NCI-H1048 (cell line): ENCODE measurements at regions not wholly inside any gene's neighbourhood (a gene's known extent, or its start where the extent isn't known, plus 50 kb on each side); places are given as distances from the start of the nearest gene placed in this dataset.

Experiments used
- DNase-seq: peaks from one replicate; lab custom pipeline; 2025; lab: John Stamatoyannopoulos, UW

GRCh38 chr15:94535298-94536048, 304.1 kb downstream of the MCTP2 start:
- DNase-seq = no peak

DNA sequence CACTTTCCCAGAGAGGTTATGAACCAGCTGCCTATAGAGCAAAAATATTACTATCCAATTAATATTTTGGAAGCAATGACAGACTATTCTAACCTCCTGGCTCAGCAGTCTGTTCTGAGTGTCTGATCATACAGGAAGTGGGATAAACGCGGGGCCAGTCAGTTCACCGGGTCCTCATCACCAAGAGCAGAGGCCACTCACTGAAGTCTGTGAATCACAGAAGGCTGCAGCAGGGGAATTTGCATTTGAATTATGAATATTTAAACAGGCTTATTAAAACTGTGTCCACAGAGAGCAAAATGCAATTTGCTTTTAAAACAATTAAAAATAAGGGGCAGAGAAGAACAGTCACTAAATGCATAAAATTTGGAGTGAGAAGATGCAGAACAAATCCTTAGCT, 305.2 kb downstream of the MCTP2 start:
- DNase-seq = no peak

DNA sequence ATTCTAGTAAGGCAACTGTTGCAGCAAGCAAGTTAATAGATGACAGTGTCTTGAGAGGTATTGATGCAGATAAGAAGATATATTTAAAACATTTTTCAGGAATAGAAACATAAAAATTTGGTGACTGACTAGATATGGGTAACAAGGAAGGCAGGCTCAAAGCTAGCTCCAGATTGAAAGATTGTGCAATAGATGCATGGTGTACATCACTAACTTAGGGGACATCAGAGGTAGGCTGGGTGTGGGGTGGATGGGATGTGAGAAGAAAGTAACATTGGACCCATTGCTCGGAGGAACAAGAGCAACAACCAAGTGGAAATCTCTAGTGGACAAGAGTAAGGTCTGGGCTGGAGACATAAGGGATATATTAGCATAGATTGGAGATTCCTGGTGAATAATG, 306.9 kb downstream of the MCTP2 start:
- no peak for DNase-seq

DNA sequence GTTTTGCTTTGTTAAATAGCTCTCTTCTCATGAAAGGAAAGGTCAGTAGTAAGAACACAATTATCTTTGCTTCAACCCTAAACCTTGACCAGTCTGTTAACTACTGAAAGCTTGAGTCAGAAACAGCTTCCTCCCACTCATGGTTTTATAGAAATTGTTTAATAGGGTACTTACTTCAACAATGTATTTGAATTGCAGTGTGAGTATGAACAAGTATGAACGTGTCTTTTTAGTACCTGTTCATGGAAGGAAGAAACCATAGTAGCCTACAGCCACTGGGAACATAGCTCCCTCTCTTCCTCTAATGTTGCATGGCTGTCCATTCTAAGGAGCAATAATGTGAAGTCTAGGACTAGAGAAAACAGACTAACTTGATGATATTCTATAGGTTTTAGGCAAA, 311.0 kb downstream of the MCTP2 start:
- no peak for DNase-seq

DNA sequence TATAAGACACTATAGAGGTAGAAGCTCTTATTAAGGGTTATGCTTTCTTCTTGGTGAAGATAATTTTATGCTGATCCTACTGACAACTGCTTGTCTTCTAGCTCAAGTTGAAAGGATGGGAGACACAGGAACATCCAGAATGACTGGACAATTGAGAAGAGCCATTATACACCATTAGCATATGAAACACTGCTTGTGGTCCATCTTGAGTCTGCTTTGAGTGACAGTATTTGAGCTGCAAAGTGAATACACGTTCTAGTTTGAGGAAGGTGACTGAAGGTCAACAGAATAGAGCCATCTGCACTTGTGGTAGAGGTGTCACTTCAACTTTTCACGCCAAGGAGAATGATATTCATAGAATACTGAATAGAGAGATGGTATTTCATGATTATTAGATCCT, 315.4 kb downstream of the MCTP2 start:
- DNase-seq = no peak

- no peak for DNase-seq
Observed at GRCh38 chr15:94547711-94548110, 316.4 kb downstream of the MCTP2 start.

DNA sequence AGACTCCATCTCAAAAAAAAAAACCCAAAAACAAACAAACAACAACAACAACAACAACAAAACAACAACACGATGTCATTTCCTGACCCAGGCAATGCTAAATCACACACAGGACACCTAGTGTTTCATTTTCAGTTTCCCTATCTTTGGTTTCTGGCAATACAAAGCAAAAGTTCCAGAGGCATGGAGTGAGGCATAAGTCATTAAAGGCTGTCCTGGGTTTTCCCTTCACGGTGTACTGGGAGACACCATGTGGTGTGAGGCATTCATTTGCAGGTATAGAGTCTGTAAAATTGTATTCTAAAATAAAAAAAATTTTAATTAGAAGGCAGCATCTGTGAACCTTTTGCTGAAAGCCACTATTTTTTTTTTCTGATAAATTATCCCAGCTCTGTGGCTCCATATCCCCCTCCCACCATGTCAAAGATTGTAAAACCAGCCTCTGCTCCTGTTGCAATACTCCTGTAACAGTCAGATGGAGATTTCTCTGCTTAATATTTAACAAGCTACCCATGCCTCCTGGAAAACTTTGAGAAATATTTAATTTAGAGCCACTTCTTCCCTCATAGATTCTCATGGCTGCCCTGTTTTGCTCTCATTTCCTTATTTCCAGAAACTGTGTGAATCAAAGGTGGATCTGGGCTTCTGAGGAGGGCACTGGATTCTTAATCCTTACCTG, 324.6 kb downstream of the MCTP2 start:
- no peak for DNase-seq

DNA sequence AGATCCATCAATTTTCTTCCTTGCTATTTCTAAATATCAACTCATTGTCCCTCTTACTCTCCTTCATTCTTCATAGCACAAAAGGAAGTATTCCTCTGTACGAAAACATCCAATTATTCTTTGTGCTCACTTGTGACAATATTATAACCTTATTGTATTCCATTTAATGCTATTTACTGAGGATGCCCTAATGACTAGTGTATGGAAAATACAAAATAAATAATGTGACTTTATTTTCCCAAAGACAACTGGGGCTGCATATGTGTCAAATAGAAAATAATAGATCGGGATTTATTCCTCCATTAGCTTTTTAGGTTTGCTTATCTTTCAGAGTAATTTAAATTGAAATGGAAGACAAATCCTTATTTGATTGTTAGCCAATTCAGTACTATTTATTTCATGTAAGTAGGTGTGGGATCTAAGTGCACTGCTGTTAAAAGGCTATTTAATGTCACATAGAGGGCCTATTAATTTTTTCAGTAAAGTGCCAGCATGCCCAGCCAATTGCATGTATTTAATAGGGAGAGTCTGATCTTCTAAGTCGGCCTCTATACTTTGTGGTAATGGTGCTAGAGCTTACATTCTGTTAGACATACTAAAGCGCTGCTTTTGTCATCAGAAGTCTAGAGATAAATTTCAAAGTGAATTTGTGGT, 329.8 kb downstream of the MCTP2 start:
- DNase-seq = no peak

- no peak for DNase-seq
Observed at GRCh38 chr15:94563456-94563855, 332.1 kb downstream of the MCTP2 start.

DNA sequence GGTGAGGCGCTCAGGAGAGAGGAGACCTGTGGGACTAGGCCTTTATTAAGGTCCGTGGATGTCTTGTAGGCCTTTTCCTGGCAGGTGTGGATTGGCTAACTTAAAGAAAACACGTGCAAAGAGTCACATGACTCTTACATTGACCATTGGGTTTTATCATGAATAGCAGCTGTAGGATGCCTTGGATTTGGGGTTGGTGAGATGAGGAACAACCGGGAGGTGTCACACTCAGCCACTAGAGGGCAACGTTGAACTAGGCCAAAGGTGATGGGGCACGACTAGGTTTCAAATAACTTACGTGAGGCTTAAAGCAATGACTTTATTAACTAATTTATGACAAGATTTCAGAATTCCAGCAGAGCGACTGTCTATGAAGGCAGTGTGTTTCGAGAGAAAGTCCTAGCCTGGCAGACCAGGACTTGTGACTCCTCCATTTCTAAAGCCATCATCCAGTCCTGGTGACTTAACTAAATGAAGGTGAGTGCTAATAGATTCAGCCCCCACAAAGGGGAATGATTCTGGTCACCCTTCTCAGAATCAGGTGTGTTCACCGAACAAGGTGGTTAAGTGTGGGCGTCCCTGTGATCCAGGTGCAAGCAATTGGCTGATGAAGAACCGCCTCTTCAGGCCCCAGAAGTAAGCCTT, 345.6 kb downstream of the MCTP2 start:
- peak; percentile 2 for DNase-seq

DNA sequence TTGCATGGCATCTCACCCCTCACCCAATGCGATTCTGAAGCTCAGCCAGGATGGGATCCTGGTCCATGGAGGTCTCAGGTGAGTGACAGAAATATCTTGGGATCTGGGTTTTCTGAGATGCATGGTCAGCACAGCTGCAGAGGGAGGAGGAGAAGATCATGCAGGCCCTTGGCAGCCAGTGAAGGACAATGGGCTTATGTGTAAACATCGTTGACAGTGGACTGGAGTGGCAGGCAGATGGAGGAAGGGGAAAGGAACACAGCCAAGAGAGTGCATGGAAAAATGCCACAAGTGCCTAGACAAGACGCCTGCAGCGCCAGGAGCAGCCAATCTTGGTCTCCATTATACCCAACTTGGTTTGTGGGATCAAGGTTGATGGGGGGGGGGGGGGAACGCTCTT, 347.9 kb downstream of the MCTP2 start:
- no peak for DNase-seq

- DNase-seq = no peak
Observed at GRCh38 chr15:94580211-94580885, 349.0 kb downstream of the MCTP2 start.

DNA sequence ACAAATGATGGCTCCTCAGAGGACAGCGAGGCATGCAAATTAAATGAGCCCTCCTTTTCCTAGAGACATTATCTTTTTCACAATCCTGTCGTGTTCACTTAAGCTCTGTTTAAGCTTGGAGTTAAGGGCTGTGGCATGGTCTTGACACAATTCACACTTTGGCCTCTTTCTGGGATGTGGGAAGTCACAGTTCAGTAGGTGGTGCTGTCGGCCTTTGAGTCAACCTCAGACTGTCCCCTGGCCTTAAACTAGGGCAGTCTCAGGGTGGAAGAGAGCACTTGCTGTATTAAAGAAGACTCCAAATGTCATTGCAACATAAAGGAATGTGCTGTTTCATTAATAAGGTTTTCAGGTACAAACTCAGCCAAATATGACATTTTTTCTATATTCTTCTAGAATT, 351.0 kb downstream of the MCTP2 start:
- no peak for DNase-seq

DNA sequence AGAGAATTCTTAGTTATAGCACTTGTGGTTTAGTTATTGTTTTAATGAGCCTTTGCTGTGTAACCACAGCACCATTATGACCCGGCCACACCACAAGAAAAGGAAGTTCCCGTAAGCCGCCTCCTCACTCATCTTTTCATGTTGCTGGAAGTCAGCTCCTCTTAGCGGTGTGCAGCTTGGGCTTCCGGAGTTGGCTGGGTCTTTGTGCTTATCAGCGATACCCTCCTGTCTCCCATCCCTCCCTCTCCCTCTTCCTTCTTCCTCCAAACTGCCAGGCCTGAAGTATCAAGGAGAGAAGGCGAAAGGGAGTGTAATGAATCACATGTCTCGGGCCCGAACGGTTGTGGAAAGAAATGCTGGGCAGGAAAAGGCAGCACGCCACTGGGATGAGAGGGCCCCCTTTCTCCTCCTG, 353.5 kb downstream of the MCTP2 start:
- no peak for DNase-seq

DNA sequence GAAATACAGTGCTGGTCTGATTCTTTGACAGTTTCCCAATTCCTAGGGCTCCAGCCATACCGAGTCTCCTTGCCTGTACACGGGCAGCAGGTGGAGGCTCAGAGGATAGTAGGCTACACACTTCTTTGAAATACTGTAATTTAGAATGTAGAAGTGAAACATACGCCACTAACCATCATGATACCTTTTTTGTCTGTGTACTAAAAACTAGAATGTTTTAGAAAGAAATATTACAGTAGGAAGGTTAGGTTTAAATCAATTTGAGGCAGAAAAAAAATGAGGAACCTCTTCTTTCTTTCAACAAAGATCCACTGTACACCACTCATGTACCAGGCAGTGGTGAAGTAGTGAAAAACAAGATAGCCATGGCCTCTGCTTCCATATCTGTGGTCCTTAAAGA, 354.7 kb downstream of the MCTP2 start:
- no peak for DNase-seq

GRCh38 chr15:94587113-94587512, 355.8 kb downstream of the MCTP2 start:
- no peak for DNase-seq

DNA sequence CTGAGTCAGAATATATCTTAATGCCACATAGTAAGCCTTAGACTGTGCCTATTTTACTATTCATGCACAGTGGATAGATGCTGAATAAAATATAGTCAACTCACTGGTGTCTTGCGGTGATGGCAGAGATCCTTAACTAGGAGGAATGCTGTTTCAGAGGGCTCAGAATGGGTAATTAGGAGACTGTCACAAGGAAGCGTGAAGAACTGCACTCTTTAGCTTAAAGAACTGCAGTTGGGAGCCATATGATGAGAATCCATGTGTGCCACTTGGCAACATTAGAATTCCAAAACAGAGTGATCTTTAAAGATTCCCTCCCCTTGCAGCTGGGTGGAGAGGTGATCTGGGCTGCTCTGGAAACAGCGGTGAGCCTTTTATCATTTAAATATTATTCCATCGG, 357.6 kb downstream of the MCTP2 start:
- no peak for DNase-seq

- DNase-seq = no peak
Observed at GRCh38 chr15:94592495-94592894, 361.1 kb downstream of the MCTP2 start.

- DNase-seq = no peak
Observed at GRCh38 chr15:94596707-94597106, 365.3 kb downstream of the MCTP2 start.

DNA sequence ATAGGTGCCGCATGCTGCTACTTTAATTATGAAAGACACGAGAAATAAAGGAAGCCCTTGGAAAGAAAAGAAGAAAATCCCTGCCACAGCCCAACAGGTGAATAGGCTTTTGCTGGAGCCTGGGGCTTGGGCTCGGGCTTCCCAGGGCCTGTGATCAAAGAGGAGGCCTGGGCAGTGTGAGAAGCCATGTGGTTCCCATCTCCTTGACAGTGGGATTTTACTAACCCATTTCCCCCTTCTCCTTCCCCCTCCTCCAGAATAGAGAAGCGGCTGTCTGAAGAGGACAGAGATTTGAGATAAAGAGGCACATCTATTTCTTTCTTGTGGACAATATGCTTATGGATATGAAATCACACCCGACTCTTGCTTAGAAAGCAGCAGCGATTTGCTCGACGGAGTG, 369.1 kb downstream of the MCTP2 start:
- no peak for DNase-seq

GRCh38 chr15:94602754-94603470, 371.6 kb downstream of the MCTP2 start:
- DNase-seq = no peak

DNA sequence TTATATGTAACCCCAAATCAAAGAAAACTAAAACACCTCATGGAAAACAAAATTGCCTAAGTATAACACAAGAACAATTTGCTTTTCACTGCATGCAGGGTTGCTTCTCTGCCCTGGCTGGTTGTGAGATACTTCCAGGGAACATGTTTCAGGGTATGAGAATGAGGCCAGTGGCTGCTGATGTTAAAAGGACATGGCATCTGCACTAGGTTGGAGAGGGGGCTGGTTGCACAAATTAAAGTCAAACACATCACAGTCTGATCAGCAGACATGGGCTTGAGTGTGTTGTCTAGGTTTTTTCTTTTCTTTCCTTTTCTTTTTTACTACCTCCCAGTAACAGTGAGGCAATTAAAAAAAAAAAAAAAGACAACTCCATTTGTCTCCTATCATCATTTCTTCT, 374.9 kb downstream of the MCTP2 start:
- DNase-seq = no peak
